Nephron (organoid): ENCODE measurements at regions not wholly inside any gene's neighbourhood (a gene's known extent, or its start where the extent isn't known, plus 50 kb on each side); places are given as distances from the start of the nearest gene placed in this dataset.
A peak's percentile ranks its signal among the peaks of the same experiment; 100 is the strongest.

Experiments
- H3K27ac Mint-ChIP-seq, 3 experiments: 2 replicates each; pipeline ENCODE4 v1.8.0; 2020; ENCODE audit warnings: mixed read lengths in 3 of 3, mild to moderate bottlenecking in 2 of 3, moderate library complexity in 1 of 3
- H3K27me3 Mint-ChIP-seq: 2 replicates; pipeline ENCODE4 v1.8.0; 2021; ENCODE audit warnings: low read depth, mild to moderate bottlenecking, moderate library complexity, mixed read lengths
- H3K36me3 Mint-ChIP-seq: 2 replicates; pipeline ENCODE4 v1.8.0; 2020; ENCODE audit warnings: low read depth, mixed read lengths
- H3K4me1 Mint-ChIP-seq: 2 replicates; pipeline ENCODE4 v1.8.0; 2020; ENCODE audit warnings: mixed read lengths
- H3K4me3 Mint-ChIP-seq, 3 experiments: 2 replicates each; pipeline ENCODE4 v1.8.0; 2020; ENCODE audit warnings: mild to moderate bottlenecking in 3 of 3, mixed read lengths in 3 of 3, moderate library complexity in 2 of 3
- H3K9me3 Mint-ChIP-seq: 2 replicates; pipeline ENCODE4 v1.8.0; 2020; ENCODE audit warnings: mixed read lengths
- CTCF ChIP-seq, 3 experiments: fragments of 200-600 bp; sonication (generic); IDR thresholded peaks; one replicate each; pipeline ENCODE4 v1.5.0; 2021; ENCODE audit warnings: antibody characterized with exemption in 3 of 3; ENCODE audit not compliant: unreplicated experiment in 3 of 3

DNA sequence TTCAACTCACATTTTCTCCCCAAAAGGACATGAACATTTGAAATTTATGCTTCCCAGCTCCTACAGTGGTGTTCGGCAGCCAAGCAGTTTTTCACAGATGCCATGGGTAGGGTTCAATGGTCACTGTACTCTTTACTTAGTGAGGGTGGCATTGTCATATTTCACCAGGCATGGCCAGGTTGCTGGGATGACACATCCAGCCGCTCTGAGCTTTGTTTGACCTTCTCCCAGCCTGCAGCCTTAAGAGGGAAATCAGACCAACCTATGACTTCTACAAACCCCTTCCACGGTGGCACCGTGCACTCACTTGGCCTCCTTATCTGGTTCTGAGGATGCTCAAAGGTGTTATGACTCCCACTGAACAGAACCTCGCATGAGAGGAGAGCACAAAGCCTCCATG is 108.4 kb upstream of the SH3BP4 start:
- no peak for TF ChIP-seq CTCF (IDR thresholded peaks at IDR 0.05; ENCODE audit: unreplicated experiment in 3 of 3)
- H3K27me3 Mint-ChIP-seq, result no peaks in the 10 kb centered on the region
- H3K36me3 Mint-ChIP-seq, result no peaks in the 10 kb centered on the region

DNA sequence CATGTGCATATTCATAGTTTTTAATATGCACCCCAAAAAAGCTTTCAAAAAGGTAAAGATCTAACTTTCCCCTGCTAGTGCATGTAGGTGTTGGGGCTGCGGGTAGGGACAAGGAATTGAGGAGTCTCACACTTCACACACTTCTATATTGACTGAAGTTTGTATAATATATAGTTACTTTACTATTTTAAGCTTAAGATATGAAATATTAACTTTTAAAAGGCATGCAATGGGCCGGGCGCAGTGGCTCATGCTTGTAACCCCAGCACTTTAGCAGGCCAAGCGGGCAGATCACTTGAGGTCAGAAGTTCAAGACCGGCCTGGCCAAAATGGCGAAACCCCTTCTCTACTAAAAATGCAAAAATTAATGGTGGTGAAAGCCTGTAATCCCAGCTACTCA is 109.1 kb upstream of the SH3BP4 start:
- Mint-ChIP-seq H3K36me3 (no peaks in the 10 kb centered on the region), H3K27ac (peak overlapping the region; percentile 44 to 78 (median 63)), H3K4me1 (peaks cover 60% of the 10 kb centered on the region), H3K4me3 (no peak overlapping the region), H3K27me3 (no peaks in the 10 kb centered on the region), H3K9me3 (no peaks in the 10 kb centered on the region)
- no peak for TF ChIP-seq CTCF (IDR thresholded peaks at IDR 0.05; ENCODE audit: unreplicated experiment in 3 of 3)

More for the DNA sequence above, 108.4 kb upstream of the SH3BP4 start:
- no peak overlapping the region for H3K4me3 Mint-ChIP-seq
- peaks cover 60% of the 10 kb centered on the region for H3K4me1 Mint-ChIP-seq
- H3K9me3 Mint-ChIP-seq, result no peaks in the 10 kb centered on the region
- H3K27ac Mint-ChIP-seq, result no peak overlapping the region

DNA sequence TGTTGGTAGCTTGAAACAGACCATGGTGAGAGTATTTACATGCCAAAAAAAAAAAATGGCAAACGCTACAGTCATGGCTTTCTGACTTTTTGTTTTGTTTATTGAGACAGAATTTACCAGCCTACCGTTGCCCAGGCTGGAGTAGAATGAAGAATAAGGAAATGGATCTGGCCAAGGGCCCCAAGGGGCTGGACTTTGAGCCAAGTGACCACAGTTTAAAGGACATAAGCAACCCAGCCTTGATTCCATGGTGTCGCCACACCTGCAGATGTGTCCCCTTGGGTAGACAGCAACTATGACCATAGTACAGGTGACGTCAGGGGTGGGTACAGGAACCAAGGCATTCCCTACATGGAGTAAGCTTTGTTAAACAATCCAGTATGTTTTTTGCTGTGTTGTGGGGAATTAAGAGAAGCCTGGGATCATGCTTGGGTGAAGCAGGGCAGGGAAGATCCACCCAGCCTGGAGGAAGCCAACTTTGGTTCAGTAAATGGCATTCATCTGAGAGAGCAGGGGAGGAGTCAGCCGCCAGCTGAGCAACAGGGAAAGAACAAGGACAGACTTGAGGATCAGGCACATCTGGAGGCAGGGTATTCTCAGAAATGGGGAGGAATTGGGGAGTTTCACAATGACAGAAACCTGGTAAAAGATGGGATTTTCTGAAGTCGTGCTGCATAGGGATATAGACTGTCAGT is 110.3 kb upstream of the SH3BP4 start:
- H3K4me1 Mint-ChIP-seq, result peaks cover 53% of the 10 kb centered on the region
- no peaks in the 10 kb centered on the region for H3K9me3 Mint-ChIP-seq
- H3K27ac Mint-ChIP-seq, result peak overlapping the region; percentile 81 to 86 (median 83)
- no peak for TF ChIP-seq CTCF (IDR thresholded peaks at IDR 0.05; ENCODE audit: unreplicated experiment in 3 of 3)
- H3K27me3 Mint-ChIP-seq, result no peaks in the 10 kb centered on the region
- H3K4me3 Mint-ChIP-seq, result no peak overlapping the region
- no peaks in the 10 kb centered on the region for H3K36me3 Mint-ChIP-seq

DNA sequence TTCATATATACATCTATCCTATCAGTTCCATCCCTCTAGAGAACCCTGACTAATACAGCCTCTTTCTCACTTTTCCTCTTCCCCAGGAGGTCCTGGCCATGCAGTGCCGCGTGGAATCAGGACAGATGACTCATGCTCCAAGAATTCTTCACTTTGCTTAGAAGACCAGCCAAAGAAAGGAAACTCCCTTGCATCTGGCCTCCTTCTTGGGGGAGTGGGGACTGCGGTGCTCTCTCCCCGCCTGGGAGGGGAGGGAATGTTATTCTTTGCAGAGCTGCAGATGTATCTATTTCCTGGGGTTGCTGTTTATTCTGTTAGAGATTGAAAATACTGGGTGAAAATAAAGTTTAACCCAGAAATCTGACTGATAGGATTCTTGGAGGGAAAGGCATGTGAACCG is 111.5 kb upstream of the SH3BP4 start:
- no peaks in the 10 kb centered on the region for H3K36me3 Mint-ChIP-seq
- peak overlapping the region; percentile 3 to 6 (median 4) for H3K4me3 Mint-ChIP-seq
- H3K27me3 Mint-ChIP-seq, result no peaks in the 10 kb centered on the region
- H3K27ac Mint-ChIP-seq, result peak overlapping the region; percentile 81 to 86 (median 83)
- H3K9me3 Mint-ChIP-seq, result no peaks in the 10 kb centered on the region
- no peak for TF ChIP-seq CTCF (IDR thresholded peaks at IDR 0.05; ENCODE audit: unreplicated experiment in 3 of 3)
- peaks cover 47% of the 10 kb centered on the region for H3K4me1 Mint-ChIP-seq

GRCh38 chr2:234839285-234839684 is 112.5 kb upstream of the SH3BP4 start:
- peaks cover 43% of the 10 kb centered on the region for H3K4me1 Mint-ChIP-seq
- TF ChIP-seq CTCF (IDR thresholded peaks at IDR 0.05; ENCODE audit: unreplicated experiment in 3 of 3), result no peak
- peak overlapping the region in 1 of 3 experiments; percentile 15 for H3K27ac Mint-ChIP-seq
- no peaks in the 10 kb centered on the region for H3K9me3 Mint-ChIP-seq
- H3K27me3 Mint-ChIP-seq, result peaks cover 3% of the 10 kb centered on the region
- no peaks in the 10 kb centered on the region for H3K36me3 Mint-ChIP-seq
- H3K4me3 Mint-ChIP-seq, result no peak overlapping the region

DNA sequence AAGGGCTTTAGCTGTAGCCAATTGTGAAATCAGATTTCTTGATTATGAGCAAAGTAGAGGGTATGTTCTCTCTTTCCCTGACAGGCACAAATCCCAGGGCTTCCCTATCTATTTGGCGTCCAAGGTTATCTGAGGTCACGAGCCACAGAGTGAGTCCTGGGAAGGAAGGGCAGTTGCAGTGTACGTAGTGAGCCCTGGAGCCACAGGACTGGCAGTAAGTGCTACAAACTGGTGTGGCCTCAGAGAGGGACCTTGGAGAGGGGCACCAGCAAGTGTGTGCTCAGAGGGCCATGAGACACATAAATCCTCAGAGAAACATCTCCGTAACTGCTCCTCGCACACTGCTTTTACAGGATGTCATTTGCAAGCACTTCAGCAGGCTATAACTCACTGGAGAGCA is 115.5 kb upstream of the SH3BP4 start:
- Mint-ChIP-seq H3K36me3 (no peaks in the 10 kb centered on the region), H3K27ac (peak overlapping the region in 1 of 3 experiments; percentile 34), H3K9me3 (no peaks in the 10 kb centered on the region), H3K27me3 (peaks cover 3% of the 10 kb centered on the region), H3K4me1 (peaks cover 32% of the 10 kb centered on the region), H3K4me3 (no peak overlapping the region)
- TF ChIP-seq CTCF (IDR thresholded peaks at IDR 0.05; ENCODE audit: unreplicated experiment in 3 of 3), result no peak
